Skeletal muscle tissue (tissue), 3 donors: ENCODE measurements at regions not wholly inside any gene's neighbourhood (a gene's known extent, or its start where the extent isn't known, plus 50 kb on each side); places are given as distances from the start of the nearest gene placed in this dataset.

Experiments used
- H3K27ac ChIP-seq: one replicate; pipeline ENCODE4 v1.7.0; 2013; ENCODE audit warnings: mild to moderate bottlenecking, low read depth, low read length, inconsistent platforms
- H3K27me3 ChIP-seq, 3 donors: one replicate each; pipeline ENCODE4 v1.7.0; 2013; ENCODE audit warnings: low read length in 3 of 3; ENCODE audit not compliant: control insufficient read depth in 3 of 3, insufficient read depth in 3 of 3
- H3K36me3 ChIP-seq, 3 donors: one replicate each; pipeline ENCODE4 v1.7.0; 2013; ENCODE audit warnings: low read length in 3 of 3; ENCODE audit not compliant: control insufficient read depth in 3 of 3, insufficient read depth in 3 of 3
- H3K4me1 ChIP-seq, 3 donors: one replicate each; pipeline ENCODE4 v1.7.0; 2013; ENCODE audit warnings: low read length in 3 of 3, mild to moderate bottlenecking in 3 of 3; ENCODE audit not compliant: control insufficient read depth in 3 of 3, insufficient read depth in 3 of 3
- H3K4me3 ChIP-seq, 3 donors: one replicate each; pipeline ENCODE4 v1.7.0; 2013; ENCODE audit warnings: low read length in 3 of 3
- H3K9ac ChIP-seq, 3 donors: one replicate each; pipeline ENCODE4 v1.7.0; 2013; ENCODE audit warnings: low read length in 3 of 3, mild to moderate bottlenecking in 3 of 3, moderate library complexity in 2 of 3, low read depth in 1 of 3
- H3K9me3 ChIP-seq, 3 donors: one replicate each; pipeline ENCODE4 v1.7.0; 2013; ENCODE audit warnings: low read length in 3 of 3; ENCODE audit not compliant: control insufficient read depth in 3 of 3
- donor health status: Osteomylitis.

DNA sequence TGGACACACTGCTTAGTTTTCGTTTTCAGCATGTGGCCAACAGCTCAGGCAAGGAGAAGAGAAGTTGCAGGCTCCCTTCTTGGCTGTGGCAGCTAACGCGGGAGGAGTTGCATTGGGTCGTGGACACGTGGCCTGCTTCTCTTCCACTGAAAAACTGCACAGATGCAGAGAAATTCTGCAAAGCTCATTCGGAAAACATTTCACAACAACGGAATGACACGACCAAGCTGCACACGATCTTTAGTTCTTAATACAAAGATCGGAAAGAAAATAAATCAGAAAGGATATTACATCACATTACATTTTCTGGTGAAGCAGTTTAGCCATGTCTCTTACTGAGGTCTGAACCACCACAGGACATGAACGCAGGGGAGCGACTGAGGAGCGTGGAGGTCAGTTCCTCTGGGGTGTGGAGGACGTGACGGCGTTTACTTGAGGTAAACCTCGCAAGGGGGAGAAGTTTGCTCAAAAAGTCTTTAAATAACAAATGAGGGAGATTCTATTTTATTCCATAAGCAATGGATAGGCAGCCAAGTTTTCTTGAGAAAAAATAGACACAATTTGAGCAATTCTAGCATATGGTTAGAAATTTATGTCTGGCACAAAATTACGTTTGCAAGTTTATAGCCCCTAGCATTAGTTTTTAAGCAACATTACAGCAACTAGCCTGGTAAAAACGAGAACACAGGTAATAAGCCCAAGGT, 178.3 kb downstream of the THBS2 start:
- H3K4me3 ChIP-seq, result no peak overlapping the region

GRCh38 chr6:169074526-169074925, 179.1 kb downstream of the THBS2 start:
- Histone ChIP-seq H3K9me3 (peaks cover 0 to 2% (median 0%) of the 10 kb centered on the region in 3 donors), H3K4me1 (peaks cover 5 to 13% (median 12%) of the 10 kb centered on the region in 3 donors), H3K9ac (no peak overlapping the region)

More for the DNA sequence above, 178.3 kb downstream of the THBS2 start:
- H3K9me3 ChIP-seq, result peaks cover 0 to 2% (median 0%) of the 10 kb centered on the region in 3 donors
- H3K27ac ChIP-seq, result peak overlapping the region; percentile 46
- no peaks in the 10 kb centered on the region for H3K36me3 ChIP-seq
- H3K4me1 ChIP-seq, result peaks cover 5 to 10% (median 10%) of the 10 kb centered on the region in 3 donors
- no peak overlapping the region for H3K9ac ChIP-seq
- no peaks in the 10 kb centered on the region for H3K27me3 ChIP-seq

DNA sequence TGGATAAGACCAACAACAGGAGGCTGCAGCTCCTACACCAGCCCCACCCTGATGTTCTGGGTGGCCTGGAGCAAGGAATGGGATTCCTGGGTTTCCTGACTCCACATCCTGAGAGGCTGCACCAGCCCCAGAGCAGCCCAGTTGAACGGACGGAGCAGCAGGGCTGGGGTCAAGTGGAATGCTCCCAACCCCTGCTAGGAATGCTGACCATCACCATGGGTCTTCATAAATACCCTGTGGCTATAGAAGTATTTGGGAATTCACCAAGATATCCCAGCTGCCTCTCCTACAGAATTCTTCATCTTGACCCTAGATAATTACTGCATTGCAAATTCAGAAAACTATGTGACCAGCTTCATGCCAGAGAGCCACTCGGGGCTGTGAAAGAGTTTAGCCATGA, 180.3 kb downstream of the THBS2 start:
- peaks cover 5 to 13% (median 12%) of the 10 kb centered on the region in 3 donors for H3K4me1 ChIP-seq
- H3K9me3 ChIP-seq, result peaks cover 0 to 2% (median 0%) of the 10 kb centered on the region in 3 donors
- no peaks in the 10 kb centered on the region for H3K27me3 ChIP-seq
- H3K27ac ChIP-seq, result no peak overlapping the region
- no peak overlapping the region for H3K9ac ChIP-seq
- no peak overlapping the region for H3K4me3 ChIP-seq
- H3K36me3 ChIP-seq, result no peaks in the 10 kb centered on the region

More at GRCh38 chr6:169074526-169074925, 179.1 kb downstream of the THBS2 start:
- no peaks in the 10 kb centered on the region for H3K36me3 ChIP-seq
- H3K27me3 ChIP-seq, result no peaks in the 10 kb centered on the region
- no peak overlapping the region for H3K27ac ChIP-seq
- H3K4me3 ChIP-seq, result no peak overlapping the region

DNA sequence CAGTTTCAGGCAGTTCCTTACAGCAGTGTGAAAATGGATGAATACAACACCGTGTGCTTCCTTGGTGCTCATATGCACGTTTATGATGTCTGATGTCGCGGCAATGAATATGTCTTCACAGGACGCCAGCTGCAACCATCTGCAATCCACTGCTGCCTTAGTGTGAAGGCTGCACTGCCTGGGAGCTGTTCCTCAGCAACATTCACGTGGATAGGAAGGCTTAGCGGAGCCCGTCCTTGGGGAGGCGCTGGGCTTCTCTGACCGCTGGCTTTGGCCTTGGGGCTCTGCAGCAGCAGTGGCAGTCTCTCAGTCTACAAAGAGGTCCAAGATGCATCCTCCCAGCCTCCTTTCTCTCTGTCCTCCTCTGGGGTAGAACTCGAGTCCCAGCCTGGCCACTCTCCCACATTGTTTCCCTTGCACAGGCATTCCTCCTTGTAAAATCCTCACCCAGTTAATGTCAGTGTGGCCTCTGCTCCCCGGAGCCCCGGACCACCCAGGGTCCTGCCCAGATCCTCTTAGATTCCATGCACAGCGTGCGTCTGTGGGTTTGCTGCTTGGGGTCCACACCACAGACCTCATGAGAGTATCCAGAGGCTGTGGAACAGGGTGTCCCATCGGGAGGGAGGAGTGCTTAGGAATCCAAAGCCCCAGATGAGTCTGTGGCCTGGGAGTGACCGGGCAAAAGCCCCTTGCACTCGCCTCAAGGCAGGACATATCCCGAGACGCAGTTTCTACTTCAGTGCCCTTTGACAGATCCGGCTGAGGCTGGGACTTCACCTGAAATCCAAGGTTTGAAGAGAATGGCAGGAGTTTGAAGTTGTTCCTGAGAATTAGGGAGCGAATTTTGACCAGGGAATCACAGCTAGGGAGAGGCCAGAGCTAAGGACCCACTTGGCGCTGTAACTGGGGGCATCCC, 181.3 kb downstream of the THBS2 start:
- H3K4me1 ChIP-seq, result peaks cover 5 to 13% (median 12%) of the 10 kb centered on the region in 3 donors
- no peaks in the 10 kb centered on the region for H3K36me3 ChIP-seq
- H3K27ac ChIP-seq, result no peak overlapping the region
- peaks cover 0 to 2% (median 0%) of the 10 kb centered on the region in 3 donors for H3K9me3 ChIP-seq
- H3K27me3 ChIP-seq, result no peaks in the 10 kb centered on the region
- no peak overlapping the region for H3K9ac ChIP-seq
- no peak overlapping the region for H3K4me3 ChIP-seq

DNA sequence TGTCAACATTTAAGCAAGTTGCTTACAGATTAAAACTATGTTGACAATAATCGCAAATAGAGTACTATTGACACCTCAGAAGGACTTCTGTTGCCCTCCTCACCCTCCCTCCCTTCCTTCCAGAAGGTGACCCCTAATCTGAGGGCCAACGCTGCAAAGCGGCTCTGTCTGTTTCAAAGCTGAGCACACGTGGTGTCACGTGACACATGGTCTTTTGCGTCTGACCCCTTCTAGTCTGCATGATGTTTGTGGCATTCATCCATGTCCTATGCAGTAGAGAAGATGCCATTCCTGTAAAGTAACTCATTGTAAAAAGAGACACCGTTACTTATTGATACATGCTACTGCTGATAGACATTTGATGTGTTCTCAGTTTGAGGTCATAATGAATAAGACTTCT, 182.3 kb downstream of the THBS2 start:
- no peak overlapping the region for H3K9ac ChIP-seq
- H3K36me3 ChIP-seq, result no peaks in the 10 kb centered on the region
- no peaks in the 10 kb centered on the region for H3K27me3 ChIP-seq
- no peak overlapping the region for H3K4me3 ChIP-seq
- peak overlapping the region; percentile 50 for H3K27ac ChIP-seq
- H3K4me1 ChIP-seq, result peaks cover 5 to 13% (median 12%) of the 10 kb centered on the region in 3 donors
- no peaks in the 10 kb centered on the region for H3K9me3 ChIP-seq

DNA sequence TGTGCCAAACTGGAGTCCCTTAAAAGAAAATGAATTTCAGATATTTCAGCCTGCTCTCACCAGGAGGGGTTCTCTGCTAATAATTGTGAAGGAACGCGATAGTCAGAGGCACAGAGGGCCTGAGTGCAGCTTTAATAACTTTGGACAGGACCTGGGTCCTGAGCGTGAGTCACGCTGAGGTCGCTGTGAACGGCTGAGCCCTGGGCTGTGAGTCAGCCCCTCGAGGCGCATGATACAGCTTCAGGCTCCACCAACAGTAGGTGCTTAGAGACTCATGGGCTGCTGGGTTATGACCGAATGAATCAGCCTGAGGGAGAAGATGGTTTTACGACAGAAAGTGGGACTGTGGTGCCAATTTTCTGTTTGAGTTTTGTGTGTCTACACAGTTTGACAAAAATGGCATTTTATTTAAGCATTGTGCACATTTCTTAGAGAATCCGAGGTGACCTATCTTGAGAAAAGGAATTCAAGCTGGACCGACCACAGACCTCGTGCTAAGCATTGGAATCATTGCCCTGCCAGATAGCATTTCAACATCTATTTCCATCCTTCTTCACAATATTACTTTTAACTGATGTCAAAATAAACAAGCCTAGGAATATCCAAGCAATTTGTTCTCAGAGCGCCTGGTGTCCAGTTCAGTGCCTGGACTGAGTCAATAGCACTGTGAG, 183.0 kb downstream of the THBS2 start:
- H3K27ac ChIP-seq, result peak overlapping the region; percentile 50
- H3K4me3 ChIP-seq, result peak overlapping the region in 1 of 3 donors; percentile 25
- no peaks in the 10 kb centered on the region for H3K27me3 ChIP-seq
- H3K36me3 ChIP-seq, result no peaks in the 10 kb centered on the region
- no peak overlapping the region for H3K9ac ChIP-seq
- no peaks in the 10 kb centered on the region for H3K9me3 ChIP-seq
- peaks cover under 1 to 13% (median 9%) of the 10 kb centered on the region in 3 donors for H3K4me1 ChIP-seq

- Histone ChIP-seq H3K9ac (no peak overlapping the region), H3K27me3 (no peaks in the 10 kb centered on the region), H3K4me3 (no peak overlapping the region), H3K4me1 (peaks cover 0 to 13% (median 4%) of the 10 kb centered on the region in 3 donors), H3K36me3 (no peaks in the 10 kb centered on the region), H3K27ac (no peak overlapping the region), H3K9me3 (no peaks in the 10 kb centered on the region)
These were observed 184.3 kb downstream of the THBS2 start for GRCh38 chr6:169069356-169069755.

DNA sequence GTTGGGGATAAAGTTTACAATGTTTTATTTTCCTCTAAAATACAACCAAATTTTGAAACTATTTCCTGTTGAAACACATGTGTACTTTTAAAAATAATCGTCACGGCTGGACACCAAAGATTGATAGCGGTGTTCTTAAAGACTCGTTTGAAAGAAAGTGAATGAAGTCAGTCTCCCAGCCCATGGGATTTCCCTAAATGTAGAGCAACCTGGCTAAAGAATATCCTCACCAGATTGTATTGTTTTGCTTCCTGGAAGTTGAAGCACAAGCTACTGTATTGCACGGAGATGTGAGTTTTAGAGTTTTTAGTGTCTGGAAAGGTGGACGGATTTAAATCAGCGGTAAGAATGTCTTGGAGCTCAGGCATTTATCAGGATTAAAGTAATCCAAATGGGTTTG, 189.5 kb downstream of the THBS2 start:
- Histone ChIP-seq H3K9me3 (no peaks in the 10 kb centered on the region), H3K36me3 (no peaks in the 10 kb centered on the region), H3K27ac (no peak overlapping the region), H3K9ac (no peak overlapping the region), H3K4me1 (no peaks in the 10 kb centered on the region), H3K4me3 (no peak overlapping the region), H3K27me3 (no peaks in the 10 kb centered on the region)

GRCh38 chr6:169062272-169062671, 191.4 kb downstream of the THBS2 start:
- no peaks in the 10 kb centered on the region for H3K27me3 ChIP-seq
- H3K4me3 ChIP-seq, result no peak overlapping the region
- no peak overlapping the region for H3K9ac ChIP-seq
- H3K9me3 ChIP-seq, result no peaks in the 10 kb centered on the region
- no peaks in the 10 kb centered on the region for H3K4me1 ChIP-seq
- H3K27ac ChIP-seq, result no peak overlapping the region
- no peaks in the 10 kb centered on the region for H3K36me3 ChIP-seq
